ENCODE measurements at regions not wholly inside any gene's neighbourhood (a gene's known extent, or its start where the extent isn't known, plus 50 kb on each side); places are given as distances from the start of the nearest gene placed in this dataset.

DNA sequence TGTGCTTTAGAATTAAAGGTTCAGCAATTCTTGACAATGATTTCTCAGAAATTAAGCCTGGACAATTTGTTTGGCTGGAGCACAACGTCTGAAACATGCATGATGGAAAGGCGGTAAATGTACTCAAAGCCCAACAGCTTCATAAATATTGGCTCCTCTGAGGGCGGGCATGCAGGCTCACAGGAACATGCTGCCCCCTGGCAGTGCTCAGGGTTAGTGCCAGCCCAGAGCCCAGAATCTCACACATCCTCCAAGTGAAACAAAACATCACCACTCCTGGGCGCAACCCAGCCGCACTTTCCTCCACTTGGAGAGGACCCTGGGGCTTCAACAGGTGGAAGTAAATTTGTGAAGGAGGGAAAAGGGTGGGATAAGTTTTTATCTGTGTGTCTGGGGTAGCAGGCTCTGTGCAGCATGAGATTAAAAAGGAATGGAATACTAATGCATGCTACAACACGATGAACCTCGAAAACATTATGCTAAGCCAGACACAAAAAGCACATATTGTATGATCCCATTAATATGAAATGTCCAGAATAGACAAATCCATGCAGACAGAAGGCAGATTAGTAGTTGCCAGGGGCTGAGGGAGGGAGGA is 54.1 kb upstream of the PTPRT start:
- intact Hi-C loops (cut with micrococcal nuclease): no loop called here
- BruUV-seq (replicated peaks): no TSS peak
- ChIA-PET POLR2A (ENCODE audit: unreplicated experiment) (no interaction called here), CTCF (no interaction called here)
- no peaks in the 10 kb centered on the region for H3K4me1 ChIP-seq (ENCODE audit: insufficient read depth, low read length)
- H3K9ac ChIP-seq (ENCODE audit: low read length): no peak overlapping the region
- H3K27ac ChIP-seq (ENCODE audit: low read length): no peak overlapping the region
- no peaks in the 10 kb centered on the region for H3K36me3 ChIP-seq (ENCODE audit: low read depth, low read length)
- TF ChIP-seq EZH2 (IDR thresholded peaks at IDR 0.05; ENCODE audit: low read length, unreplicated experiment): no peak
- TF ChIP-seq, protein P1, sequence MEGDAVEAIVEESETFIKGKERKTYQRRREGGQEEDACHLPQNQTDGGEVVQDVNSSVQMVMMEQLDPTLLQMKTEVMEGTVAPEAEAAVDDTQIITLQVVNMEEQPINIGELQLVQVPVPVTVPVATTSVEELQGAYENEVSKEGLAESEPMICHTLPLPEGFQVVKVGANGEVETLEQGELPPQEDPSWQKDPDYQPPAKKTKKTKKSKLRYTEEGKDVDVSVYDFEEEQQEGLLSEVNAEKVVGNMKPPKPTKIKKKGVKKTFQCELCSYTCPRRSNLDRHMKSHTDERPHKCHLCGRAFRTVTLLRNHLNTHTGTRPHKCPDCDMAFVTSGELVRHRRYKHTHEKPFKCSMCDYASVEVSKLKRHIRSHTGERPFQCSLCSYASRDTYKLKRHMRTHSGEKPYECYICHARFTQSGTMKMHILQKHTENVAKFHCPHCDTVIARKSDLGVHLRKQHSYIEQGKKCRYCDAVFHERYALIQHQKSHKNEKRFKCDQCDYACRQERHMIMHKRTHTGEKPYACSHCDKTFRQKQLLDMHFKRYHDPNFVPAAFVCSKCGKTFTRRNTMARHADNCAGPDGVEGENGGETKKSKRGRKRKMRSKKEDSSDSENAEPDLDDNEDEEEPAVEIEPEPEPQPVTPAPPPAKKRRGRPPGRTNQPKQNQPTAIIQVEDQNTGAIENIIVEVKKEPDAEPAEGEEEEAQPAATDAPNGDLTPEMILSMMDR (conservative IDR thresholded peaks at IDR 0.05; ENCODE audit: low read depth, low read length): peak; percentile 51
- no peak for TF ChIP-seq EZH2phosphoT487 (IDR thresholded peaks at IDR 0.05; ENCODE audit: borderline replicate concordance, low read length)
- H3K4me3 ChIP-seq (ENCODE audit: low read length): no peak overlapping the region
- no peak overlapping the region for H2AFZ ChIP-seq (ENCODE audit: low read length)
- H3K79me2 ChIP-seq (ENCODE audit: low read length): no peaks in the 10 kb centered on the region
- peak; percentile 31; the same call in 1 of the 2 replicates for ATAC-seq
- H3K27me3 ChIP-seq (ENCODE audit: low read length): peaks cover 35% of the 10 kb centered on the region
- peak; percentile 28 for DNase-seq
- H3K4me2 ChIP-seq (ENCODE audit: low read length): no peak overlapping the region
- H3F3A ChIP-seq (ENCODE audit: low read length, unreplicated experiment): no peaks in the 10 kb centered on the region
- no peaks in the 10 kb centered on the region for H3K9me2 ChIP-seq (replicated peaks; ENCODE audit: low read length)
- no peaks in the 10 kb centered on the region for H3K9me3 ChIP-seq (ENCODE audit: low read length)
- no peaks in the 10 kb centered on the region for H4K20me1 ChIP-seq (ENCODE audit: low read length)

DNA sequence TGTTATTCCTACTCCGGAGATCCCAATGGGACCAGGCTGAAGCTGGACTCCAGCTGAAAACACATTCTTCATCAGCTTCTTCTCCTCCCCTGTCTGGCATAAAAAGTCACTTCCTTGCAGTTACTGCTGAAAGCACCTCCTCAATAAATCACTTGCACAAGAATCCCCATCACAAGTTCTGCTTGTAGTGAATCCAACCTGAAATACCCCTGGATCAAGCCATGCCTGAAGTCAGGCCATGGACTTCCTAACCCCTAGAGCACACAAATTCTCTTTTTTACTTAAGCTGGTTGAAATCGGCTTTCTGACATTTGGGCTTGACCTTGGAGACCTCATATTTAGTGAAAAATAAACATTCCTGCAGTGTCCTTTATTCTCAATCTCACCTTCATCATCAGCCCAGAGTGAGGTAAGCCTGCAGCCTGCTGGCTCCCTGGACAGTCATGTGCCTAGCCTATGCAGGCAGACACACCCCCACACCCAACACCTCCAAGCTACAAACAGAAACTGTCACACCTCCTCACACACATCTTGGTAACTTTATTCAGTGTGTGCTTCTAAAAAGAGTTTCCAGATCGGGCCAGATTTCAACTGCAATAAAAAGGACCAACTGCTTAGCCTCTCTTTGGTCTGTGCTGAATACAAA is 51.5 kb upstream of the PTPRT start:
- H3K9me2 ChIP-seq (replicated peaks; ENCODE audit: low read length): no peaks in the 10 kb centered on the region
- H3K4me1 ChIP-seq (ENCODE audit: insufficient read depth, low read length): no peaks in the 10 kb centered on the region
- H3K9me3 ChIP-seq (ENCODE audit: low read length): no peaks in the 10 kb centered on the region
- intact Hi-C loops (cut with micrococcal nuclease): no loop called here
- H3K4me3 ChIP-seq (ENCODE audit: low read length): no peak overlapping the region
- no peaks in the 10 kb centered on the region for H4K20me1 ChIP-seq (ENCODE audit: low read length)
- no peaks in the 10 kb centered on the region for H3F3A ChIP-seq (ENCODE audit: low read length, unreplicated experiment)
- BruUV-seq (replicated peaks): no TSS peak
- no peaks in the 10 kb centered on the region for H3K79me2 ChIP-seq (ENCODE audit: low read length)
- no peak overlapping the region for H3K4me2 ChIP-seq (ENCODE audit: low read length)
- no peak for ATAC-seq
- no peak overlapping the region for H2AFZ ChIP-seq (ENCODE audit: low read length)
- TF ChIP-seq, protein P1 (conservative IDR thresholded peaks at IDR 0.05; ENCODE audit: low read depth, low read length): no peak
- TF ChIP-seq EZH2phosphoT487 (IDR thresholded peaks at IDR 0.05; ENCODE audit: borderline replicate concordance, low read length) (no peak), EZH2 (IDR thresholded peaks at IDR 0.05; ENCODE audit: low read length, unreplicated experiment) (no peak)
- H3K36me3 ChIP-seq (ENCODE audit: low read depth, low read length): no peaks in the 10 kb centered on the region
- POLR2A ChIA-PET (ENCODE audit: unreplicated experiment): no interaction called here
- H3K9ac ChIP-seq (ENCODE audit: low read length): no peak overlapping the region
- CTCF ChIA-PET: no interaction called here
- H3K27ac ChIP-seq (ENCODE audit: low read length): no peak overlapping the region
- peaks cover 29% of the 10 kb centered on the region for H3K27me3 ChIP-seq (ENCODE audit: low read length)
- DNase-seq: no peak
